ENCODE measurements at regions not wholly inside any gene's neighbourhood (a gene's known extent, or its start where the extent isn't known, plus 50 kb on each side); places are given as distances from the start of the nearest gene placed in this dataset.

GRCh38 chr18:72329533-72329932 is 214.6 kb downstream of the CBLN2 start:
- H3K9me3 Mint-ChIP-seq, result no peaks in the 10 kb centered on the region
- H3K9me3 ChIP-seq (ENCODE audit: low read depth), result peaks cover 5% of the 10 kb centered on the region

GRCh38 chr18:72325307-72325706 is 218.8 kb downstream of the CBLN2 start:
- H3K27me3 ChIP-seq, result no peaks in the 10 kb centered on the region
- H3K9me3 Mint-ChIP-seq, result no peaks in the 10 kb centered on the region

More at GRCh38 chr18:72329533-72329932, 214.6 kb downstream of the CBLN2 start:
- Histone ChIP-seq H3K36me3 (no peaks in the 10 kb centered on the region), H3K27ac (no peak overlapping the region), H3K4me2 (no peak overlapping the region), H4K20me1 (ENCODE audit: low read depth) (no peaks in the 10 kb centered on the region), H3K9ac (no peak overlapping the region), H3K4me1 (no peaks in the 10 kb centered on the region), H3F3A (ENCODE audit: low read depth) (no peaks in the 10 kb centered on the region), H2AFZ (replicated peaks) (no peak overlapping the region), H3K4me3 (no peak overlapping the region), H3K27me3 (no peaks in the 10 kb centered on the region), H3K79me2 (ENCODE audit: low read depth) (no peaks in the 10 kb centered on the region)
- no peak for DNase-seq (ENCODE audit: low spot score)
- H3K4me3 Mint-ChIP-seq, result no peak overlapping the region
- H3K27me3 Mint-ChIP-seq (ENCODE audit: insufficient read depth, low read depth), result no peaks in the 10 kb centered on the region
- H3K27ac Mint-ChIP-seq, result no peak overlapping the region
- no peaks in the 10 kb centered on the region for H3K36me3 Mint-ChIP-seq
- no peak for TF ChIP-seq EZH2phosphoT487 (IDR thresholded peaks at IDR 0.05)
- H3K4me1 Mint-ChIP-seq, result no peaks in the 10 kb centered on the region

GRCh38 chr18:72324677-72325076 is 219.5 kb downstream of the CBLN2 start:
- Histone ChIP-seq H3K4me2 (no peak overlapping the region), H3F3A (ENCODE audit: low read depth) (no peaks in the 10 kb centered on the region), H3K36me3 (no peaks in the 10 kb centered on the region), H4K20me1 (ENCODE audit: low read depth) (no peaks in the 10 kb centered on the region), H3K4me1 (no peaks in the 10 kb centered on the region), H3K27me3 (no peaks in the 10 kb centered on the region), H3K4me3 (no peak overlapping the region), H3K79me2 (ENCODE audit: low read depth) (no peaks in the 10 kb centered on the region), H3K9ac (no peak overlapping the region), H3K9me3 (ENCODE audit: low read depth) (peaks cover 5% of the 10 kb centered on the region), H3K27ac (no peak overlapping the region), H2AFZ (replicated peaks) (no peak overlapping the region)
- H3K9me3 Mint-ChIP-seq, result no peaks in the 10 kb centered on the region
- no peaks in the 10 kb centered on the region for H3K36me3 Mint-ChIP-seq
- H3K27me3 Mint-ChIP-seq (ENCODE audit: insufficient read depth, low read depth), result no peaks in the 10 kb centered on the region
- no peaks in the 10 kb centered on the region for H3K4me1 Mint-ChIP-seq
- H3K4me3 Mint-ChIP-seq, result no peak overlapping the region
- H3K27ac Mint-ChIP-seq, result no peak overlapping the region
- TF ChIP-seq EZH2phosphoT487 (IDR thresholded peaks at IDR 0.05), result no peak
- no peak for TF ChIP-seq EZH2 (IDR thresholded peaks at IDR 0.05)
- no peak for TF ChIP-seq CTCF (IDR thresholded peaks at IDR 0.05)
- DNase-seq (ENCODE audit: low spot score), result no peak

More at GRCh38 chr18:72325307-72325706, 218.8 kb downstream of the CBLN2 start:
- no peaks in the 10 kb centered on the region for H4K20me1 ChIP-seq (ENCODE audit: low read depth)
- H3K4me3 Mint-ChIP-seq, result no peak overlapping the region
- no peaks in the 10 kb centered on the region for H3K27me3 Mint-ChIP-seq (ENCODE audit: insufficient read depth, low read depth)
- H3F3A ChIP-seq (ENCODE audit: low read depth), result no peaks in the 10 kb centered on the region
- H3K36me3 Mint-ChIP-seq, result no peaks in the 10 kb centered on the region
- no peak overlapping the region for H3K4me2 ChIP-seq
- no peak overlapping the region for H3K9ac ChIP-seq
- no peaks in the 10 kb centered on the region for H3K36me3 ChIP-seq
- TF ChIP-seq EZH2 (IDR thresholded peaks at IDR 0.05) (no peak), EZH2phosphoT487 (IDR thresholded peaks at IDR 0.05) (no peak), CTCF (IDR thresholded peaks at IDR 0.05) (no peak)
- no peak overlapping the region for H3K27ac ChIP-seq
- DNase-seq (ENCODE audit: low spot score), result no peak
- no peaks in the 10 kb centered on the region for H3K4me1 Mint-ChIP-seq
- H3K9me3 ChIP-seq (ENCODE audit: low read depth), result peaks cover 5% of the 10 kb centered on the region
- H2AFZ ChIP-seq (replicated peaks), result no peak overlapping the region
- H3K79me2 ChIP-seq (ENCODE audit: low read depth), result no peaks in the 10 kb centered on the region
- no peak overlapping the region for H3K27ac Mint-ChIP-seq
- H3K4me1 ChIP-seq, result no peaks in the 10 kb centered on the region
- no peak overlapping the region for H3K4me3 ChIP-seq

GRCh38 chr18:72316497-72316896 is 227.6 kb downstream of the CBLN2 start:
- no peak overlapping the region for H2AFZ ChIP-seq (replicated peaks)
- H3K9me3 Mint-ChIP-seq, result no peaks in the 10 kb centered on the region
- DNase-seq (ENCODE audit: low spot score), result no peak

More at GRCh38 chr18:72316497-72316896, 227.6 kb downstream of the CBLN2 start:
- H3K4me1 Mint-ChIP-seq, result no peaks in the 10 kb centered on the region
- Histone ChIP-seq H3K36me3 (no peaks in the 10 kb centered on the region), H4K20me1 (ENCODE audit: low read depth) (no peaks in the 10 kb centered on the region), H3K4me3 (no peak overlapping the region), H3K4me2 (no peak overlapping the region), H3K9me3 (ENCODE audit: low read depth) (no peaks in the 10 kb centered on the region), H3F3A (ENCODE audit: low read depth) (no peaks in the 10 kb centered on the region), H3K4me1 (no peaks in the 10 kb centered on the region), H3K27me3 (no peaks in the 10 kb centered on the region), H3K79me2 (ENCODE audit: low read depth) (no peaks in the 10 kb centered on the region), H3K27ac (no peak overlapping the region), H3K9ac (no peak overlapping the region)
- H3K27ac Mint-ChIP-seq, result no peak overlapping the region
- no peaks in the 10 kb centered on the region for H3K27me3 Mint-ChIP-seq (ENCODE audit: insufficient read depth, low read depth)
- H3K4me3 Mint-ChIP-seq, result no peak overlapping the region
- no peaks in the 10 kb centered on the region for H3K36me3 Mint-ChIP-seq
- TF ChIP-seq EZH2 (IDR thresholded peaks at IDR 0.05) (no peak), EZH2phosphoT487 (IDR thresholded peaks at IDR 0.05) (no peak), CTCF (IDR thresholded peaks at IDR 0.05) (no peak)
